Kidney (tissue), 13 donors: ENCODE measurements at regions not wholly inside any gene's neighbourhood (a gene's known extent, or its start where the extent isn't known, plus 50 kb on each side); places are given as distances from the start of the nearest gene placed in this dataset.

ENCODE experiments used
- DNase-seq, 5 donors: peaks; one replicate each; pipeline ENCODE4 v3.0.0-alpha.2; 2013 to 2020
- FAIRE-seq: peaks from 2 replicates; lab custom pipeline; 2012; peaks lifted over from hg19 to GRCh38; lab: Jason Lieb, UNC
- H3K27ac ChIP-seq, 2 donors: one replicate each; pipeline ENCODE4 v1.7.0; 2013; ENCODE audit warnings: low read depth in 2 of 2, low read length in 2 of 2, inconsistent platforms in 1 of 2
- H3K27me3 ChIP-seq: one replicate; pipeline ENCODE4 v1.7.1; 2013; ENCODE audit warnings: low read length, inconsistent platforms; ENCODE audit not compliant: control insufficient read depth, insufficient read depth
- H3K36me3 ChIP-seq, 3 donors: one replicate each; pipeline versions ENCODE4 v1.7.0 to v1.7.1; 2013; ENCODE audit warnings: low read length in 3 of 3, control low read depth in 1 of 3, inconsistent platforms in 1 of 3; ENCODE audit not compliant: insufficient read depth in 3 of 3, control insufficient read depth in 2 of 3
- H3K4me1 ChIP-seq, 3 donors: one replicate each; pipeline versions ENCODE4 v1.7.0 to v1.7.1; 2013; ENCODE audit warnings: low read length in 3 of 3, inconsistent platforms in 1 of 3, low read depth in 1 of 3; ENCODE audit not compliant: control insufficient read depth in 2 of 3, insufficient read depth in 2 of 3
- H3K4me3 ChIP-seq, 3 donors: one replicate each; pipeline versions ENCODE4 v1.7.0 to v1.8.1; 2013; ENCODE audit warnings: low read length in 3 of 3, control low read depth in 1 of 3, inconsistent platforms in 1 of 3
- H3K9ac ChIP-seq, 3 donors: one replicate each; pipeline versions ENCODE4 v1.7.0 to v1.7.1; 2013; ENCODE audit warnings: low read length in 3 of 3, control low read depth in 1 of 3, inconsistent platforms in 1 of 3
- H3K9me3 ChIP-seq, 3 donors: one replicate each; pipeline versions ENCODE4 v1.7.0 to v1.7.1; 2013; ENCODE audit warnings: low read length in 3 of 3, control low read depth in 1 of 3, inconsistent platforms in 1 of 3; ENCODE audit not compliant: control insufficient read depth in 2 of 3, insufficient read depth in 1 of 3
- CTCF ChIP-seq: IDR thresholded peaks from 3 replicates; pipeline ENCODE4 v1.5.1; 2012; ENCODE audit warnings: mild to moderate bottlenecking, moderate library complexity, borderline replicate concordance; ENCODE audit not compliant: insufficient read depth; ENCODE audit errors: extremely low read depth
- intact Hi-C: fragments of 100-400 bp; cut with DNase I; formaldehyde crosslinking; loops from one replicate; pipeline ENCODE4 v1.11.1; 2022
- donor health status: control.
- donor health status: control.
- donor health status: control.
- donor health status: control.
- donor health status: control.
- donor health status: DM: yes; HTN: yes; CAD: no.
- donor health status: Normal renal cell carcinoma (clear cell type).

GRCh38 chr6:97437087-97437486 lies 154.1 kb upstream of the MMS22L start:
- DNase-seq = peak in 1 of 5 donors; percentile 26
- Histone ChIP-seq H3K36me3 (no peaks in the 10 kb centered on the region), H3K27ac (no peak overlapping the region), H3K4me3 (no peak overlapping the region), H3K9ac (no peak overlapping the region), H3K9me3 (no peaks in the 10 kb centered on the region), H3K4me1 (no peaks in the 10 kb centered on the region), H3K27me3 (no peaks in the 10 kb centered on the region)
- TF ChIP-seq CTCF = peak; percentile 45
- intact Hi-C loops = no loop called here
- no peak for FAIRE-seq

- no peak for TF ChIP-seq CTCF
- FAIRE-seq (no peak), DNase-seq (no peak)
- Histone ChIP-seq H3K4me3 (no peak overlapping the region), H3K27ac (no peak overlapping the region), H3K36me3 (no peaks in the 10 kb centered on the region), H3K9ac (no peak overlapping the region), H3K27me3 (no peaks in the 10 kb centered on the region), H3K9me3 (no peaks in the 10 kb centered on the region), H3K4me1 (no peaks in the 10 kb centered on the region)
- intact Hi-C loops = no loop called here
These were observed 155.1 kb upstream of the MMS22L start for GRCh38 chr6:97438011-97438671.

DNA sequence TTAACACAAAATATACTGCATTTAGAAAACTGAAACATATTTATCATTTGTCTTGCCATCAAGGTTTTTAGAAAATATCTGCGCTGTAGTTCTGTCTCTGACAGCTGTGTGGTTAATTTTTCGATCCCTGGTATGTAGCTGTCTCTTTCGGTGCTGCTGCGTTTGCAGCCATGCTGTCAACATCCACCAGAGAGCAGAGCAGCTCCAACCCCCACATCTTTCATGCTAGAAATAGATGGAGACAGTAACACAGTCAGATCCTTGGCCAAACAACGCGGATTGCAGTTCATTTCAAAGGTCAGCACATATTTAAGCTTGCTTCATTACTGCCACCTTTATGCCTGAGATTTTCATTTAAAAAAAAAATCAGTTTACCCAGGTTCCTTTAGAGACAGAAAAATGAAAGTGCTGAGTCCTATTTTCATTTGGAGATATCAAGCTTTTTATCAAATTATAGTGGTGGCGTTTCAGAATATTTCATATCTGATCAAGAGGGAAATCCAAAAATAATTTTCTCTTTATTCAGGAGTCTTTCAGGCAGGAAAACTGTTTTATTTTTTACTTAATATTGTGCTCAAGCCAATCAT lies 157.7 kb upstream of the MMS22L start:
- FAIRE-seq (no peak), DNase-seq (peak in 3 of 5 donors; percentile 19 to 40 (median 28))
- no peak overlapping the region for H3K4me3 ChIP-seq
- intact Hi-C loops = no loop called here
- TF ChIP-seq CTCF = peak; percentile 6
- no peaks in the 10 kb centered on the region for H3K27me3 ChIP-seq
- no peaks in the 10 kb centered on the region for H3K4me1 ChIP-seq
- H3K9me3 ChIP-seq = no peaks in the 10 kb centered on the region
- H3K27ac ChIP-seq = no peak overlapping the region
- H3K36me3 ChIP-seq = no peaks in the 10 kb centered on the region
- H3K9ac ChIP-seq = no peak overlapping the region
